ENCODE measurements at regions not wholly inside any gene's neighbourhood (a gene's known extent, or its start where the extent isn't known, plus 50 kb on each side); places are given as distances from the start of the nearest gene placed in this dataset.

- Histone ChIP-seq H3K9me3 (ENCODE audit: control insufficient read depth in 2 of 3, insufficient read depth in 1 of 3, low read length in 3 of 3) (no peaks in the 10 kb centered on the region), H3K27me3 (ENCODE audit: control insufficient read depth, insufficient read depth, low read length) (no peaks in the 10 kb centered on the region), H3K27ac (ENCODE audit: low read depth in 2 of 2, low read length in 2 of 2) (peak overlapping the region; percentile 24 to 41), H3K4me3 (ENCODE audit: low read length in 3 of 3) (no peak overlapping the region), H3K36me3 (ENCODE audit: control insufficient read depth in 2 of 3, insufficient read depth in 3 of 3, low read length in 3 of 3) (no peaks in the 10 kb centered on the region), H3K9ac (ENCODE audit: low read length in 3 of 3) (no peak overlapping the region), H3K4me1 (ENCODE audit: control insufficient read depth in 2 of 3, insufficient read depth in 2 of 3, low read depth in 1 of 3, low read length in 3 of 3) (no peaks in the 10 kb centered on the region)
- TF ChIP-seq CTCF (IDR thresholded peaks at IDR 0.05; ENCODE audit: borderline replicate concordance, extremely low read depth, insufficient read depth), result no peak
- FAIRE-seq, result no peak
- intact Hi-C loops (cut with DNase I), result no loop called here
- DNase-seq, result no peak
These were observed 53.0 kb upstream of the KDR start for GRCh38 chr4:55178226-55179005.

- intact Hi-C loops (cut with DNase I), result no loop called here
- Histone ChIP-seq H3K4me3 (ENCODE audit: low read length in 3 of 3) (no peak overlapping the region), H3K36me3 (ENCODE audit: control insufficient read depth in 2 of 3, insufficient read depth in 3 of 3, low read length in 3 of 3) (no peaks in the 10 kb centered on the region), H3K4me1 (ENCODE audit: control insufficient read depth in 2 of 3, insufficient read depth in 2 of 3, low read depth in 1 of 3, low read length in 3 of 3) (no peaks in the 10 kb centered on the region), H3K27me3 (ENCODE audit: control insufficient read depth, insufficient read depth, low read length) (no peaks in the 10 kb centered on the region), H3K9ac (ENCODE audit: low read length in 3 of 3) (no peak overlapping the region), H3K9me3 (ENCODE audit: control insufficient read depth in 2 of 3, insufficient read depth in 1 of 3, low read length in 3 of 3) (no peaks in the 10 kb centered on the region), H3K27ac (ENCODE audit: low read depth in 2 of 2, low read length in 2 of 2) (no peak overlapping the region)
- FAIRE-seq, result no peak
- peak in 3 of 5 donors; percentile 35 to 54 (median 46) for DNase-seq
- TF ChIP-seq CTCF (IDR thresholded peaks at IDR 0.05; ENCODE audit: borderline replicate concordance, extremely low read depth, insufficient read depth), result no peak
These were observed 55.9 kb upstream of the KDR start for GRCh38 chr4:55181010-55182005.

GRCh38 chr4:55183926-55184599, 58.7 kb upstream of the KDR start:
- no peaks in the 10 kb centered on the region for H3K27me3 ChIP-seq (ENCODE audit: control insufficient read depth, insufficient read depth, low read length)
- FAIRE-seq, result no peak
- no peak for TF ChIP-seq CTCF (IDR thresholded peaks at IDR 0.05; ENCODE audit: borderline replicate concordance, extremely low read depth, insufficient read depth)
- DNase-seq, result no peak
- H3K27ac ChIP-seq (ENCODE audit: low read depth in 2 of 2, low read length in 2 of 2), result no peak overlapping the region
- no peaks in the 10 kb centered on the region for H3K4me1 ChIP-seq (ENCODE audit: control insufficient read depth in 2 of 3, insufficient read depth in 2 of 3, low read depth in 1 of 3, low read length in 3 of 3)
- H3K36me3 ChIP-seq (ENCODE audit: control insufficient read depth in 2 of 3, insufficient read depth in 3 of 3, low read length in 3 of 3), result no peaks in the 10 kb centered on the region
- intact Hi-C loops (cut with DNase I), result no loop called here
- H3K9me3 ChIP-seq (ENCODE audit: control insufficient read depth in 2 of 3, insufficient read depth in 1 of 3, low read length in 3 of 3), result no peaks in the 10 kb centered on the region
- H3K4me3 ChIP-seq (ENCODE audit: low read length in 3 of 3), result no peak overlapping the region
- H3K9ac ChIP-seq (ENCODE audit: low read length in 3 of 3), result no peak overlapping the region
